ENCODE measurements at regions not wholly inside any gene's neighbourhood (a gene's known extent, or its start where the extent isn't known, plus 50 kb on each side); places are given as distances from the start of the nearest gene placed in this dataset.

DNA sequence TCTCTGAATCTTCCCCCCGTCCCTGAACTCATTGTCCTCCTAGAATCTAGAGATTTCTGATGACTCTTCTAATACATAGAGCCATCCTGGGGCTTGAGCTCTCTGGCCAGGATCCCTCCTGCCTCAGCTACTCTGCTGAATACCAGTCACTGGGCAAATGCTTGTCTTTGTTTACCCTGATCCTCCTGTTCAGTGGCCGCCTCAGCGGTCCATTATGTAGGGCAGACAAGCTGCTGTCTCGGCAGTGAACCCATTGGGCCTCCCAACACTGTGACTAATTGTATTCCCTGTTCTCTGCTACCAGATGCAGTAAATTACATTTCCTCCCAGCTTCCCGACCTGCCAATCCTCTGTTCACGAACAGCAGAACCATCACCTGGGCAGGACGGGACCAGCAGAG lies 151.6 kb downstream of the PALM2AKAP2 start:
- TF ChIP-seq, protein P1, sequence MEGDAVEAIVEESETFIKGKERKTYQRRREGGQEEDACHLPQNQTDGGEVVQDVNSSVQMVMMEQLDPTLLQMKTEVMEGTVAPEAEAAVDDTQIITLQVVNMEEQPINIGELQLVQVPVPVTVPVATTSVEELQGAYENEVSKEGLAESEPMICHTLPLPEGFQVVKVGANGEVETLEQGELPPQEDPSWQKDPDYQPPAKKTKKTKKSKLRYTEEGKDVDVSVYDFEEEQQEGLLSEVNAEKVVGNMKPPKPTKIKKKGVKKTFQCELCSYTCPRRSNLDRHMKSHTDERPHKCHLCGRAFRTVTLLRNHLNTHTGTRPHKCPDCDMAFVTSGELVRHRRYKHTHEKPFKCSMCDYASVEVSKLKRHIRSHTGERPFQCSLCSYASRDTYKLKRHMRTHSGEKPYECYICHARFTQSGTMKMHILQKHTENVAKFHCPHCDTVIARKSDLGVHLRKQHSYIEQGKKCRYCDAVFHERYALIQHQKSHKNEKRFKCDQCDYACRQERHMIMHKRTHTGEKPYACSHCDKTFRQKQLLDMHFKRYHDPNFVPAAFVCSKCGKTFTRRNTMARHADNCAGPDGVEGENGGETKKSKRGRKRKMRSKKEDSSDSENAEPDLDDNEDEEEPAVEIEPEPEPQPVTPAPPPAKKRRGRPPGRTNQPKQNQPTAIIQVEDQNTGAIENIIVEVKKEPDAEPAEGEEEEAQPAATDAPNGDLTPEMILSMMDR (IDR thresholded peaks at IDR 0.05; ENCODE audit: low read length): no peak
- no peak for TF ChIP-seq EZH2 (IDR thresholded peaks at IDR 0.05; ENCODE audit: borderline replicate concordance, low read length)
